GM23338 (cell line): ENCODE measurements at regions not wholly inside any gene's neighbourhood (a gene's known extent, or its start where the extent isn't known, plus 50 kb on each side); places are given as distances from the start of the nearest gene placed in this dataset.

ENCODE experiments used
- ATAC-seq: fragments of 200-7000 bp; cut with Tn5 transposase; 3 replicates; pipeline ENCODE4 v1.9.1; 2020
- DNase-seq: peaks from one replicate; pipeline ENCODE4 v3.0.0-alpha.2; 2015; ENCODE audit warnings: low spot score
- H2AFZ ChIP-seq: fragments of 200-600 bp; sonication (generic); 2 replicates; pipeline ENCODE4 v1.8.0; 2016; ENCODE audit warnings: antibody characterized with exemption, mild to moderate bottlenecking, moderate library complexity
- H3F3A ChIP-seq: fragments of 200-600 bp; sonication (generic); replicated peaks from 2 replicates; pipeline ENCODE4 v1.8.0; 2017; ENCODE audit warnings: antibody characterized with exemption, mixed run types, low read depth
- H3K27ac ChIP-seq: fragments of 200-600 bp; sonication (generic); 2 replicates; pipeline ENCODE4 v1.6.1; 2016; ENCODE audit warnings: low read depth
- H3K27me3 ChIP-seq: fragments of 200-600 bp; sonication (generic); 2 replicates; pipeline ENCODE4 v1.8.0; 2016; ENCODE audit warnings: mild to moderate bottlenecking, mixed run types, moderate library complexity; ENCODE audit not compliant: insufficient read depth
- H3K36me3 ChIP-seq: fragments of 200-600 bp; sonication (generic); 2 replicates; pipeline ENCODE4 v1.8.0; 2016; ENCODE audit warnings: mild to moderate bottlenecking; ENCODE audit not compliant: insufficient read depth
- H3K4me1 ChIP-seq: fragments of 200-600 bp; sonication (generic); 2 replicates; pipeline ENCODE4 v1.8.0; 2016; ENCODE audit warnings: mild to moderate bottlenecking, moderate library complexity; ENCODE audit not compliant: insufficient read depth
- H3K4me2 ChIP-seq: fragments of 200-600 bp; sonication (generic); 2 replicates; pipeline ENCODE4 v1.7.1; 2017; ENCODE audit warnings: mixed run types
- H3K4me3 ChIP-seq: fragments of 200-600 bp; sonication (generic); 2 replicates; pipeline ENCODE4 v1.6.1; 2016; ENCODE audit warnings: mixed run types
- H3K79me2 ChIP-seq: fragments of 200-600 bp; sonication (generic); replicated peaks from 2 replicates; pipeline ENCODE4 v1.8.0; 2017; ENCODE audit warnings: mild to moderate bottlenecking; ENCODE audit not compliant: insufficient read depth
- H3K9me2 ChIP-seq: fragments of 200-600 bp; sonication (generic); 2 replicates; pipeline ENCODE4 v1.8.0; 2017; ENCODE audit not compliant: insufficient read depth
- H4K20me1 ChIP-seq: fragments of 200-600 bp; sonication (generic); replicated peaks from 2 replicates; pipeline ENCODE4 v1.8.0; 2017; ENCODE audit warnings: mild to moderate bottlenecking; ENCODE audit not compliant: insufficient read depth
- H3K27ac Mint-ChIP-seq: 2 replicates; pipeline ENCODE4 v1.8.0; 2020; ENCODE audit warnings: inconsistent platforms, mild to moderate bottlenecking, moderate library complexity, mixed read lengths
- H3K27me3 Mint-ChIP-seq: 3 replicates; pipeline ENCODE4 v1.8.0; 2022; ENCODE audit warnings: low read depth, mild to moderate bottlenecking, moderate library complexity, mixed read lengths, inconsistent platforms; ENCODE audit not compliant: insufficient read depth, poor library complexity
- H3K36me3 Mint-ChIP-seq: 3 replicates; pipeline ENCODE4 v1.8.0; 2021; ENCODE audit warnings: low read depth, mild to moderate bottlenecking, inconsistent platforms, moderate library complexity, mixed read lengths
- H3K4me1 Mint-ChIP-seq: 3 replicates; pipeline ENCODE4 v1.8.0; 2020; ENCODE audit warnings: mild to moderate bottlenecking, inconsistent platforms, mixed read lengths
- H3K4me3 Mint-ChIP-seq: 3 replicates; pipeline ENCODE4 v1.8.0; 2021; ENCODE audit warnings: moderate library complexity, mild to moderate bottlenecking, inconsistent platforms, mixed read lengths
- H3K9me3 Mint-ChIP-seq: 3 replicates; pipeline ENCODE4 v1.8.0; 2020; ENCODE audit warnings: moderate library complexity, mild to moderate bottlenecking, inconsistent platforms, mixed read lengths
- JUNB ChIP-seq: IDR thresholded peaks from one replicate; pipeline ENCODE4 v1.6.1; 2016; ENCODE audit warnings: antibody characterized with exemption; ENCODE audit not compliant: unreplicated experiment
- NANOG ChIP-seq: IDR thresholded peaks from 2 replicates; pipeline ENCODE4 v1.6.1; 2016; ENCODE audit warnings: antibody characterized with exemption, borderline replicate concordance
- POLR2AphosphoS5 ChIP-seq: IDR thresholded peaks from 2 replicates; pipeline ENCODE4 v1.6.1; 2016; ENCODE audit warnings: antibody characterized with exemption, low read depth
- ZNF114 ChIP-seq: fragments of 250-450 bp; sonication (Bioruptor Pico); IDR thresholded peaks from 2 replicates; pipeline ENCODE4 v1.5.0; 2020; ENCODE audit warnings: mild to moderate bottlenecking, moderate library complexity
- ZNF331 ChIP-seq: fragments of 250-450 bp; sonication (Bioruptor Pico); IDR thresholded peaks from 2 replicates; pipeline ENCODE4 v1.5.0; 2020; ENCODE audit warnings: low read depth, mild to moderate bottlenecking, moderate library complexity
- TF ChIP-seq, protein P1 (sequence below): IDR thresholded peaks from 2 replicates; pipeline ENCODE4 v1.6.1; 2016; ENCODE audit warnings: antibody characterized with exemption
- TF ChIP-seq, protein P2 (sequence below), 2 experiments: fragments of 200-600 bp in 1 of 2; sonication (generic) in 1 of 2; conservative IDR thresholded peaks; 2 replicates each; pipeline versions ENCODE4 v1.5.1 to v1.6.1; 2016 to 2017; ENCODE audit warnings: antibody characterized with exemption in 2 of 2, low read depth in 2 of 2, mild to moderate bottlenecking in 2 of 2, moderate library complexity in 1 of 2

DNA sequence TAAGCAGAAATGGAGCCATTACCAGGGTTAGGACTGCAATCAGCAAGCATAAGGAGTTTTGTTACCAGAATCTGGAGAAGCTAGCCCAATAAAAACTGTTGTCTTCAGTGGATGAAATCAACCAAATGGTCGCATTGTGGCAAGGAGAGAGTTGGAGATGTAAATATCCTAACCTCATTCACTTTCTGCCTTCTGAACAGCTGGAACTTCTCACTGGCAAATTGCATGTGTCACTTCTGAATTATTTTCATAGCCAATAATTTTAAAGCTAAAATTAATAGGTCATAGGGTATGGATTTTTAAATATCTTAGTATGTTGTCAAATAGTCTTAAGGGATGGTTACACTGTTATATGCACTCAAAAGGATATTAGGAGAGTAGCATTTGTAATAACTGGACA is 121.6 kb downstream of the SUCNR1 start:
- ATAC-seq = no peak
- no peaks in the 10 kb centered on the region for H3K9me3 Mint-ChIP-seq

DNA sequence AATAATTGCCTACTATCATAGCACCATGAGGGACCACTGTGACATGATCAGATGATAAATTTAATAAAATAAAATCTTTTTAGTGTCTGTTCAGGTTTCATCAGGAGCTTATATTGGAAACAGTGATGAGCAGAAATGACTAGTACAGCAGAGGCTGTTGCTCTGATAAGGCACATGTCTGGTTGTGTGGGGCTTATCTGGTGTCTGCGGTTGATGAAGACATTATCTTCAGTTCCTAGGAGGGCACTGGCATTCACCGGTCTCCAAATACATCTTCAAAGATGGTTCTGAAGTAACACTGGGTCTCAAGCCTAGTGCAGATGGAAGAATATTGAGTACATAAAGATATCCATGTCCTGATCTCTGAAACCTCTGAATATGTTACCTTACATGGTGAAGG is 125.3 kb downstream of the SUCNR1 start:
- no peaks in the 10 kb centered on the region for H3K27me3 ChIP-seq
- no peak overlapping the region for H3K4me2 ChIP-seq
- TF ChIP-seq POLR2AphosphoS5 (no peak), JUNB (no peak), ZNF331 (CRISPR knock-in tag) (no peak), ZNF114 (CRISPR knock-in tag) (no peak)
- TF ChIP-seq, protein P1, sequence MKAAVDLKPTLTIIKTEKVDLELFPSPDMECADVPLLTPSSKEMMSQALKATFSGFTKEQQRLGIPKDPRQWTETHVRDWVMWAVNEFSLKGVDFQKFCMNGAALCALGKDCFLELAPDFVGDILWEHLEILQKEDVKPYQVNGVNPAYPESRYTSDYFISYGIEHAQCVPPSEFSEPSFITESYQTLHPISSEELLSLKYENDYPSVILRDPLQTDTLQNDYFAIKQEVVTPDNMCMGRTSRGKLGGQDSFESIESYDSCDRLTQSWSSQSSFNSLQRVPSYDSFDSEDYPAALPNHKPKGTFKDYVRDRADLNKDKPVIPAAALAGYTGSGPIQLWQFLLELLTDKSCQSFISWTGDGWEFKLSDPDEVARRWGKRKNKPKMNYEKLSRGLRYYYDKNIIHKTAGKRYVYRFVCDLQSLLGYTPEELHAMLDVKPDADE = no peak
- H3K9me2 ChIP-seq = 0 out of 2 replicates have a peak, but pooled peaks cover 5% of the 10 kb centered on the region
- DNase-seq (no peak), ATAC-seq (no peak)
- Mint-ChIP-seq H3K36me3 (no peaks in the 10 kb centered on the region), H3K9me3 (no peaks in the 10 kb centered on the region), H3K27me3 (no peaks in the 10 kb centered on the region), H3K27ac (no peak overlapping the region), H3K4me3 (no peak overlapping the region), H3K4me1 (no peaks in the 10 kb centered on the region)
- no peaks in the 10 kb centered on the region for H3K79me2 ChIP-seq
- H3K36me3 ChIP-seq = no peaks in the 10 kb centered on the region
- H3K4me3 ChIP-seq = no peak overlapping the region
- H4K20me1 ChIP-seq = no peaks in the 10 kb centered on the region
- no peaks in the 10 kb centered on the region for H3K4me1 ChIP-seq
- H3F3A ChIP-seq = no peaks in the 10 kb centered on the region
- no peak overlapping the region; the same call in 1 of the 2 replicates for H2AFZ ChIP-seq
- no peak overlapping the region for H3K27ac ChIP-seq

More for the DNA sequence above, 121.6 kb downstream of the SUCNR1 start:
- H4K20me1 ChIP-seq = no peaks in the 10 kb centered on the region
- H3K36me3 ChIP-seq = no peaks in the 10 kb centered on the region
- H3K36me3 Mint-ChIP-seq = no peaks in the 10 kb centered on the region
- no peaks in the 10 kb centered on the region for H3K27me3 Mint-ChIP-seq
- no peaks in the 10 kb centered on the region for H3K79me2 ChIP-seq
- H2AFZ ChIP-seq = peak overlapping the region; percentile 4; the same call in 1 of the 2 replicates
- no peak for DNase-seq
- no peak overlapping the region for H3K4me2 ChIP-seq
- no peak overlapping the region for H3K27ac Mint-ChIP-seq
- no peak overlapping the region for H3K27ac ChIP-seq
- H3K9me2 ChIP-seq = 0 out of 2 replicates have a peak, but pooled peaks cover 5% of the 10 kb centered on the region
- TF ChIP-seq NANOG = no peak
- TF ChIP-seq, protein P2, sequence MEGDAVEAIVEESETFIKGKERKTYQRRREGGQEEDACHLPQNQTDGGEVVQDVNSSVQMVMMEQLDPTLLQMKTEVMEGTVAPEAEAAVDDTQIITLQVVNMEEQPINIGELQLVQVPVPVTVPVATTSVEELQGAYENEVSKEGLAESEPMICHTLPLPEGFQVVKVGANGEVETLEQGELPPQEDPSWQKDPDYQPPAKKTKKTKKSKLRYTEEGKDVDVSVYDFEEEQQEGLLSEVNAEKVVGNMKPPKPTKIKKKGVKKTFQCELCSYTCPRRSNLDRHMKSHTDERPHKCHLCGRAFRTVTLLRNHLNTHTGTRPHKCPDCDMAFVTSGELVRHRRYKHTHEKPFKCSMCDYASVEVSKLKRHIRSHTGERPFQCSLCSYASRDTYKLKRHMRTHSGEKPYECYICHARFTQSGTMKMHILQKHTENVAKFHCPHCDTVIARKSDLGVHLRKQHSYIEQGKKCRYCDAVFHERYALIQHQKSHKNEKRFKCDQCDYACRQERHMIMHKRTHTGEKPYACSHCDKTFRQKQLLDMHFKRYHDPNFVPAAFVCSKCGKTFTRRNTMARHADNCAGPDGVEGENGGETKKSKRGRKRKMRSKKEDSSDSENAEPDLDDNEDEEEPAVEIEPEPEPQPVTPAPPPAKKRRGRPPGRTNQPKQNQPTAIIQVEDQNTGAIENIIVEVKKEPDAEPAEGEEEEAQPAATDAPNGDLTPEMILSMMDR (conservative IDR thresholded peaks at IDR 0.05; ENCODE audit: low read depth in 2 of 2) = no peak
- no peak for TF ChIP-seq ZNF331 (CRISPR knock-in tag)
- TF ChIP-seq, protein P1 = no peak
- no peaks in the 10 kb centered on the region for H3F3A ChIP-seq
- peaks cover 6% of the 10 kb centered on the region; the same call in 2 of the 3 replicates for H3K4me1 Mint-ChIP-seq
- peaks cover 6% of the 10 kb centered on the region; the same call in 1 of the 2 replicates for H3K4me1 ChIP-seq
- H3K4me3 ChIP-seq = no peak overlapping the region
- H3K27me3 ChIP-seq = no peaks in the 10 kb centered on the region
- no peak overlapping the region for H3K4me3 Mint-ChIP-seq
